Heart right ventricle (tissue), 16 donors: ENCODE measurements at regions not wholly inside any gene's neighbourhood (a gene's known extent, or its start where the extent isn't known, plus 50 kb on each side); places are given as distances from the start of the nearest gene placed in this dataset.

Source experiments
- ATAC-seq, 8 donors: fragments of 200-7000 bp; cut with Tn5 transposase; one replicate each; pipeline ENCODE4 v1.9.1; 2020; ENCODE audit warnings: mild to moderate bottlenecking in 8 of 8, moderate library complexity in 8 of 8, moderate number of reproducible peaks in 1 of 8
- DNase-seq, 2 donors: peaks; one replicate each; pipeline ENCODE4 v3.0.0-alpha.2; 2020
- H3K27ac ChIP-seq, 10 donors: fragments of 200-600 bp; sonication (generic) in 2 of 10; one replicate each; pipeline versions ENCODE4 v1.5.0 to v1.8.0; 2020 to 2022; ENCODE audit warnings: mild to moderate bottlenecking in 3 of 10
- H3K27me3 ChIP-seq, 7 donors: fragments of 200-600 bp; one replicate each; pipeline ENCODE4 v1.8.0; 2021 to 2022; ENCODE audit warnings: mild to moderate bottlenecking in 2 of 7
- H3K36me3 ChIP-seq, 9 donors: fragments of 200-600 bp; sonication (generic) in 1 of 9; one replicate each; pipeline versions ENCODE4 v1.5.0 to v1.8.0; 2020 to 2022; ENCODE audit warnings: mild to moderate bottlenecking in 2 of 9
- H3K4me1 ChIP-seq, 9 donors: fragments of 200-600 bp; sonication (generic) in 1 of 9; one replicate each; pipeline versions ENCODE4 v1.5.0 to v1.8.0; 2020 to 2022; ENCODE audit warnings: mild to moderate bottlenecking in 4 of 9
- H3K4me3 ChIP-seq, 10 donors: fragments of 200-600 bp; sonication (generic) in 2 of 10; one replicate each; pipeline versions ENCODE4 v1.5.0 to v1.8.0; 2020 to 2022; ENCODE audit warnings: mild to moderate bottlenecking in 7 of 10, moderate library complexity in 2 of 10
- H3K9me3 ChIP-seq, 11 donors: fragments of 200-600 bp in 10 of 11; sonication (generic) in 2 of 11; one replicate each; pipeline versions ENCODE4 v1.5.0 to v1.8.0; 2013 to 2022; ENCODE audit warnings: mild to moderate bottlenecking in 2 of 11, control low read depth in 1 of 11, moderate library complexity in 1 of 11
- CTCF ChIP-seq, 9 donors: fragments of 200-600 bp; sonication (generic) in 2 of 9; IDR thresholded peaks; one replicate each; pipeline versions ENCODE4 v1.5.0 to v1.8.0; 2021 to 2022; ENCODE audit warnings: antibody characterized with exemption in 9 of 9, mild to moderate bottlenecking in 5 of 9, moderate library complexity in 1 of 9
- whole genome bisulfite sequencing, 2 donors: extraction: QIAGEN DNeasy Blood & Tissue Kit; methylation state at CpG; one replicate each; pipeline ENCODE4 v1.1.7; 2013; ENCODE audit warnings: inconsistent platforms in 1 of 2; 5-methylcytosine and 5-hydroxymethylcytosine counted together
- intact Hi-C, 10 donors: fragments of 100-400 bp; cut with DNase I; formaldehyde crosslinking; loops; one replicate each; pipeline versions ENCODE4 v1.11.1 to v1.14.2; 2022
- donor health status: Arrhythmogenic right ventricular cardiomyopathy.
- donor health status: ischemic (EF 13 %, LVEDD 7.1; RV severe dilation, severe dysfunction).
- donor health status: healthy with polysubstance abuse.
- donor health status: DM: no; HTN: yes; CAD: no.
- donor health status: DM: no; HTN: no; CAD: no.
- donor health status: ischemic (EF 25% LVEDD 6.9; RV normal size, moderate dysfunction).
- donor health status: ischemic (EF 25% LVEDD 5.7; RV mildly dilated, moderate dysfunction).
- donor health status: healthy.
- donor health status: DM: yes; HTN: yes; CAD: no.
- donor health status: Ischemic cardiomyopathy.
- donor health status: ischemic (EF 35%, LVEDD 5.7; RV mildly dilated, moderate dysfunction).
- donor health status: nonischemic (EF 11% LVEDD 7.7; RV severe dilation, severe dysfunction).
- donor health status: DM: yes; HTN: yes; CAD: no.
- donor health status: PGD.
- donor health status: ischemic (EF 29% LVEDD 5.4; RV normal size, mild dysfunction).
- donor health status: nonischemic (EF 23%, LVEDD 6.1; RV moderate dilation, normal function).

GRCh38 chr11:128048121-128048520 lies 539.2 kb downstream of the ETS1 start:
- Histone ChIP-seq H3K27ac (no peak overlapping the region), H3K36me3 (no peaks in the 10 kb centered on the region), H3K4me1 (peaks cover 0 to 30% (median 0%) of the 10 kb centered on the region in 9 donors), H3K4me3 (no peak overlapping the region), H3K9me3 (no peaks in the 10 kb centered on the region), H3K27me3 (peaks cover 0 to 5% (median 0%) of the 10 kb centered on the region in 7 donors)
- ATAC-seq = no peak
- no peak for TF ChIP-seq CTCF (IDR thresholded peaks at IDR 0.05)
- intact Hi-C loops = no loop called here
- DNase-seq = no peak
- 92 to 94% methylated on average over 4 of the region's 4 CpGs for WGBS, 2 donors

- no peak overlapping the region for H3K27ac ChIP-seq
- DNase-seq (no peak), ATAC-seq (no peak)
- no peaks in the 10 kb centered on the region for H3K36me3 ChIP-seq
- peaks cover 0 to 5% (median 0%) of the 10 kb centered on the region in 7 donors for H3K27me3 ChIP-seq
- intact Hi-C loops = no loop called here
- TF ChIP-seq CTCF (IDR thresholded peaks at IDR 0.05) = no peak
- WGBS, 2 donors = 76 to 77% methylated on average over 4 of the region's 4 CpGs
- no peaks in the 10 kb centered on the region for H3K9me3 ChIP-seq
- peaks cover 0 to 19% (median 0%) of the 10 kb centered on the region in 9 donors for H3K4me1 ChIP-seq
- H3K4me3 ChIP-seq = no peak overlapping the region
Observed at GRCh38 chr11:128047026-128047425, 540.3 kb downstream of the ETS1 start.

GRCh38 chr11:128046213-128046612 lies 541.1 kb downstream of the ETS1 start:
- intact Hi-C loops = no loop called here
- ATAC-seq = no peak
- Histone ChIP-seq H3K27ac (no peak overlapping the region), H3K4me1 (peaks cover 0 to 14% (median 0%) of the 10 kb centered on the region in 9 donors), H3K9me3 (no peaks in the 10 kb centered on the region), H3K36me3 (no peaks in the 10 kb centered on the region), H3K27me3 (peaks cover 0 to 7% (median 0%) of the 10 kb centered on the region in 7 donors), H3K4me3 (no peak overlapping the region)
- TF ChIP-seq CTCF (IDR thresholded peaks at IDR 0.05) = no peak
- 64 to 71% methylated on average over 3 of the region's 3 CpGs for WGBS, 2 donors
- no peak for DNase-seq

- intact Hi-C loops = no loop called here
- no peak overlapping the region for H3K4me3 ChIP-seq
- 33 to 47% methylated on average over 4 of the region's 4 CpGs for WGBS, 2 donors
- no peak overlapping the region for H3K27ac ChIP-seq
- no peak for TF ChIP-seq CTCF (IDR thresholded peaks at IDR 0.05)
- H3K4me1 ChIP-seq = peaks cover 0 to 18% (median 0%) of the 10 kb centered on the region in 9 donors
- H3K36me3 ChIP-seq = no peaks in the 10 kb centered on the region
- ATAC-seq (no peak), DNase-seq (no peak)
- H3K27me3 ChIP-seq = peaks cover 0 to 8% (median 0%) of the 10 kb centered on the region in 7 donors
- H3K9me3 ChIP-seq = no peaks in the 10 kb centered on the region
Observed at GRCh38 chr11:128045094-128045725, 542.1 kb downstream of the ETS1 start.
